ENCODE measurements at regions not wholly inside any gene's neighbourhood (a gene's known extent, or its start where the extent isn't known, plus 50 kb on each side); places are given as distances from the start of the nearest gene placed in this dataset.
"Not testable (repeated sequence)": the region's sequence is repeated elsewhere in the genome, so short reads cannot be mapped to it uniquely, and the experiment has no call there.

DNA sequence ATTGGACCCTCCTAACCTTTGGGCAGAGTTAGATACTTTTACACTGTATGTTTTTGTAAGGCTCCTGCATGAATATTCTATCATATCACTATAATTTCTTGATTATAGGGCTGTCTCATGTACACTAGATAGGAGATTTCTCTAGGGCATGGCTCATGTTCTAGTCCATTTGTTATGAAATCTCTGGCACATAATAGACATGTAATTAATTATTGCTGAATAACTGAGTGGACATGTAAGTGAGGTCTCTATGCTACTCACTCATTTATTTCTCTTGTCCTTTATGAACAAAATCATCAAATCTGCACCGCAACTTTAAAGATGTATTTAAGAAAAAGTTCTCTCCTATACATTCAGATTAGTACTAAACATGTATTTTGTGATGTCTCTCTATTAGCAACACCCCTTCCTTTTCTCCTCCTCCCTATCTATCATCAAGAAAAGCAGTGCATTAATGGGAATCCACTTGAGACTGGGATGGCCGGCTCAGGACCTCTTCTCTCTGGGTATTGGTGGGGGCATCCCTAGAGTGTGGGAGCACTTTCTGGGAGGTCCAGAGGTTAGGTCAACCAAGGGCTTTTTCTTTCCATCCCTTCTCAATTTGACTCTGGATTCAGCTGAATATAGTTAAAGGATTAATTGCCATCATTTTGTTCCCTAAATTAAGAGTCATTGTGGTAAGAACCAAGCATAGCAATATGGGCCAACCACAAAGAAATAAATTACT, 168.0 kb upstream of the HMGA2 start:
- DNase-seq (ENCODE audit: low spot score): no peak

DNA sequence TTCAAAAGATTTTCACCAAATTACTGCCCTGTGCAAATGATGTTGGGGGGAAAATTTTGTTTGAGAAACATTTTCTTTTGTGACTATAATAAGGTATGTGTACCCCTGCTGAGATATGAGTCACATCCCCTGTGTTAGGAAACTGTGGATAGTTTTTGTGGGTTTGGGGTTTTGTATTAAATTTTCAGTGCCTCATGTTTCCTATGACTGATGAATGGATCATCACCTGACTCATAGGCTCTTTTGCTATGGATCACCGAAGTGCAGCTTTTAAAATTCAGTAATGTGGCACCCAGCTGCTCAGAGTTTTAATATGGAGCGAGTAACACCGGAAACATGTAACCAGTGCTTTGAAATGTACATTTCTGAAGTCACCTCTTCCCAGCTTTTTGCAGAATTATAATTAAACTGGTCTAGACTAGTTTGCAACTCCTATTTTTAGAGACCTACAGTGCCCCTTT, 167.4 kb upstream of the HMGA2 start:
- peak; percentile 83 for DNase-seq (ENCODE audit: low spot score)

GRCh38 chr12:65657635-65658034, 166.6 kb upstream of the HMGA2 start:
- DNase-seq (ENCODE audit: low spot score): no peak

GRCh38 chr12:65658360-65658759, 165.9 kb upstream of the HMGA2 start:
- no peak for DNase-seq (ENCODE audit: low spot score)

DNA sequence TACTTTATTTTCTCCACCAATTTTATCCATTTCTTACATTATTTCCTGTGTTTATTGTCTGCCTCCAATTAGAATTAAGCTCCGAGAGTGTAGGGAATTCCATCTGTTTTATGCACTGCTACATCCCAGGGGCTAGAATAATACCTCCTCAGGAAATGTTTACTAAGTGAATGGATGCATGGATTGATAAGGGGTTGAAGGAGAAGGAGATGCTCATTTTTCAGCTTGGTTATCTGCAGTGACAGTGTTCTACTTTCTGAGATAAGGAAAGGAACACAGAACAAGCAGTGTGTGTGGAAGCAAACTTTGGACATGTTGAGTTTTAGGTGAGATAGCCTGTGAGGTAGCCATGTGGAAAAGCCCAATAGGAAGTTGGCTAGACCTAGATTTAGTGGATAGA, 164.6 kb upstream of the HMGA2 start:
- DNase-seq (ENCODE audit: low spot score): no peak

DNA sequence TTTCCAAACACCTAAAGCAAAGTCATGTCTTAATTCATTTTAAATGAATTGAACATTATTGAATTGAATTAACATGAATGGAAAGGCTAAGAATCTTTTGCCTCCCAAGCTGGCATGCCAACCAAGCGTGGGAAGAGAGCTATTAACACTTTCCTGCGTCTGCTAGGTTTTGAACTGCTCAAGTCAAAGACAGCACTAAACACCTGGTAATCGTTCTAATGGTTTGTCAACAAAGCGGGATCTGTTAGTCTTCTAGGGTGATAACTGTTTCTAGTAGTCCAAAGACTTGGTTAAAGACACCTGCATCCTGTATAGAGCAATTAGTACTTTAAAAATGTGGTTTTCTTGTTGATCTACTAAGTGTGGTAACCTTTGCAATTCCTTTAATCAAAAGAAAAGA, 164.2 kb upstream of the HMGA2 start:
- no peak for DNase-seq (ENCODE audit: low spot score)

- no peak for DNase-seq (ENCODE audit: low spot score)
Measured at GRCh38 chr12:65660836-65661235, 163.4 kb upstream of the HMGA2 start.

DNA sequence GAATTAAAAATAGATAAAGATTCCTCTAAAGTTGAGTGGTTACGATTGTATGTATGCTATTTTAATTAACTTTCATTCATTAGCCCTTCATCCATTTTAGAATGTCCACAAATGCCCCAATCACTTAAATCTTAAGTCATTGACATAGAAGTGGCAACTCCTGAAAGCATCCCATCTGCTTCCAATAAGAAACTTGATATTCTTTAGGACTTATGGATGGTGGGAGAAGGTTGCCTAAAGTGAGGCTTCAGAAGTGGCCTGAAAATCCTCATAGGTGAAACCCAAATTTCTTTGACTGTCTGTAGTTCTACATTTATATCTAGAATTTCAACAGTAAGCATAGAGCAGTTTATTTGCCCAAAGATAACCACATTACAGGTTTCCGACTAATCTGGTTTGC, 161.7 kb upstream of the HMGA2 start:
- DNase-seq (ENCODE audit: low spot score): no peak

- DNase-seq (ENCODE audit: low spot score): no peak
Measured at GRCh38 chr12:65663097-65663496, 161.2 kb upstream of the HMGA2 start.

DNA sequence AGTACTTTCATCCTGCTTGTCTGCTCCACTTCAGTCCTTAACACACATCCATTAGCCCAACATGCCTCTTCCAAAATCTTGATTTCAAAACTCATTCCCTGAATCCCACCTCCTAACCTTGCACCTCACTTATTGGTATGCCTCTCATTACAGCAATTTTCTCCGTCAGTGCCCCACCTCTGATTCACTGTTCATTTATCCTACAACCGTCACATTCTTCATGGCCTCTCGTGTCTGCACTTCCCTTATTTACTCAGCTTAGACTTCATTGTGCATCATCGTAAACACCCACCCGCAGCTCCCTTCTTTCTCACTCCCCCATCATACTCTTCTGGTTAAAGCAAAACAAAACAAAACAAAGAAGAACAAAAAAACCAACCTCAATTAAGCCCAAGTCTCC, 160.6 kb upstream of the HMGA2 start:
- DNase-seq (ENCODE audit: low spot score): no peak

DNA sequence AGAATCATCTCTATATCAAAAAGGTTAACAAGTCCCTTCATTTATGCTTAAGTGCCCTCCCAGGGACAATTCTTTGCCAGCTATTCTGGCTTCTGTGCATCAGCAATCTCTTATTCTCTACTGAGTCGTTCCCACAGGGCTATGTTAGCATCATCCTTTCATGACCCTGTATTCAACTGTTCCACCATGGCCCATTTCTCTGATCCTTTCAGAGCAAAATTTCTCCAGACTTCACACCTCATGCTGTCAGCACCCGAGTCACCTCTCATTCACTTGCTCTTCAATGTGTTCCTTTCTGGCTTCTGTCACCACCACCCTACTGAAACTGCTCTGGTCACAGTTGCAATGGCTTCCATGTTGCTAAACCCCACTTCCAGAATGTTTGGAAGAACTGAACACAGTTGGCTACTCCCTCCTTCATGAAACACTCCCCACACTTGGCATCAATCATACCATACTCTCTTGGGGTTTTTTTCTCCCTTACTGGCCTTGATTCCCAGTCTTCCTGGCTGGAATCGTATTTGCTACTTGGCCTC, 159.5 kb upstream of the HMGA2 start:
- DNase-seq (ENCODE audit: low spot score): no peak

DNA sequence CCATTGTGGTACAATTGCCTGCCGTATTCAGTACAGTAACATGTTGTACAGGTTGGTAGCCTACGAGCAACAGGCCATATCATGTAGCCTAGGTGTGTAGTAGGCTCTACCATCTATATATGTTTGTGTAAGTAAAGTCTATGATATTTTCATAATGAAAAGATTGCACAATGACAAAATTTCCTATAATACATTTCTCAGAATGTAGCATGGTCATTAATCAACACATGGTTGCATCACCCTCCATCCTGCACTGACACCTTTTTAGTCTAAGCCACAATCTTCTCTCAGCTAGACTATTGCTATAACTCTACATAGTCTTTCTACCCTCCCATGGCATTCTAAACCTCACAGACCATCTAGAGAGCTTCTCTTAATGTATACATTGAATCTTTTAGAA, 158.5 kb upstream of the HMGA2 start:
- no peak for DNase-seq (ENCODE audit: low spot score)

- peak; percentile 14 for DNase-seq (ENCODE audit: low spot score)
Measured at GRCh38 chr12:65666876-65667275, 157.4 kb upstream of the HMGA2 start.

DNA sequence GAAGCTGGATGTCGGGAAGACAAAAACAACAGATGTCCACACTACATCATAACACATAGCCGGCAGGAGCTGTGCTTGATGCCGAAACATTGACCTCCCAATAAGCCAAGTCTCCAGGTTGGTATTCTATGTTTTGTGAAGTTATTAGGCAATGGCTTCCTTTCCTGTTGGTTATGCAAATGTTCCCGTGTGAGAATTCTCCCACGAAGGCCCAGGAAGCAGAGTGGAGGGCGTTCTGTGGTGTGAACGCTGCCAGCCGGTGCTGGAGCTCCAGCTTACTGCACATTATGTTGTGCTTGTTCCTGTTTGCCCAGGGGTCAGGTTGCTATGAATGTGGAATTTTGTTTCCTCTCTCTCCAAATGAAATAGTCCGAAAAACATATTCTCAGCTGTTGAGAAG, 156.4 kb upstream of the HMGA2 start:
- DNase-seq (ENCODE audit: low spot score): no peak

DNA sequence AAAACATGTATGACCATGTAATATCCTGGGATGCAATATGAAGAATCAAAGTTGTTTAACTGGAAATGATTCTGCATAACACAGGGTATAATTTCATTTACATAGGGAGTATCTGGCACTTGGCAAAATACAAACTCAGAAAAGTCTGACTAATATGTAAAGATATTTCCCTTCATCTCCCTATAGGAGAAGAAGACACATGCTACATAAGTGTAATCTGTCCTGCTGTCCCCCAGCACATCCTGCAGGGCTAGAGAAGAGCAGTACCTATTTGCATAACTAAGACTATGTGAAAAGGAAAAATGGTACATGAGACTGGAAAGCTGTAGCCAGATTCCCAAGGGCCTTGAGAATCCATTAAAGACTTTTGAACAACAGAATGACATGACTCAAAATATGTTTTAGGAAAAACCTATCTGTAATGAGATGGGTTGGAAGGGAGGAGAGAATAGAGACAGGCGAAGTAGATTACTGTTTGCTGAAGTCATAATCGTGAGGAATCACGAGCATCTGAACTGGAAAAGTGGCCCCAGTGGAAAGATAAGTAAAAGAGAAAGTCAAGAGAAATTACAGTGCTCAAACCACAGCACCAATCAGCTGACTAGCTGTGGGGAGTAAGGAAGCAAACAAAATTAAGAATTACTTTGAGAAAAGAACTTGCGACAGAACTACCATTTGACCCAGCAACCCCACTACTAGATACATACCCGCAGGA, 155.1 kb upstream of the HMGA2 start:
- no peak for DNase-seq (ENCODE audit: low spot score)

- DNase-seq (ENCODE audit: low spot score): peak; percentile 18
Measured at GRCh38 chr12:65670775-65671174, 153.5 kb upstream of the HMGA2 start.

DNA sequence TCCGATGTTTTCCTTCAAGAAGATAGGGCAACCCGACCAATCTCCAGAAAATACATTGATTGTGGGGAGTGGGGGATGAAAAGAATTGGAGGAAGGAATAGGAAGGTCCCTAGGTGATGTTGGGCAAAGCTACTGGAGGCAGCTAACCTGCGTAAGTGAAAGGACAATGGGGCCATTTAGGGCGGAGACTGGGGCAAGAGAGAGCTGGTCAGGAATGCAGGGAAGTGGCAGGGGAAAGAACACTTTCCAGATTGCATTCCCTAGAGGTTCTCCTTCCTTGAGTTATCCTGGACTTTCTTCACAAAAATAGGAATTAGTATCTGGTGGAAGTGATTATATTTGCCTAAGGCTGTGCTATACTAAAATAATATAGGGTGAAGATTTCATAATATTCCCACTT, 151.8 kb upstream of the HMGA2 start:
- no peak for DNase-seq (ENCODE audit: low spot score)

DNA sequence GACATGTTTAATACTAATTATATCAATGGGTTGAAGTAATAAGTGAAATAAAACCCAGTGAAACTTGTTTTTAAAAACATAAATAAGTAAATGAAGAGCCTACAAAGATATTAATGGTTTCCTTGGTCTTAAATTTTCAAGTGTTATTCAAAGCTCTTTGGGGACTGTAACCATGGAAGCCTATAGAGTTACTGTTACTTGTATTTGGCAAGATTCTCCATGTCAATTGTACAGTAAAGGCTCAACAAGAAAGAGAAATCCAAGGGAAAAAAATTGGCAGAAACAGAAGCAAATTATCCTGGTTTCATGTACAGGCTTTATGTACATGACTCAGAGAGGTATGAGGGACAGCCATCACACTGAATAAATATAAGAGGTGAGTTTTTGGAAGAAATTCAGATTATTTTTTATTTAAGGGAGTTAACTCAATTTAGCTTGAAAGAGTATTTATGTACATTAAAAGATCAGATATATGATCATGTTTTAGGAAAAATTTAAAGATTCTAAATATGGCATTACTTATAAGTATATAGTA, 151.1 kb upstream of the HMGA2 start:
- DNase-seq (ENCODE audit: low spot score): no peak

DNA sequence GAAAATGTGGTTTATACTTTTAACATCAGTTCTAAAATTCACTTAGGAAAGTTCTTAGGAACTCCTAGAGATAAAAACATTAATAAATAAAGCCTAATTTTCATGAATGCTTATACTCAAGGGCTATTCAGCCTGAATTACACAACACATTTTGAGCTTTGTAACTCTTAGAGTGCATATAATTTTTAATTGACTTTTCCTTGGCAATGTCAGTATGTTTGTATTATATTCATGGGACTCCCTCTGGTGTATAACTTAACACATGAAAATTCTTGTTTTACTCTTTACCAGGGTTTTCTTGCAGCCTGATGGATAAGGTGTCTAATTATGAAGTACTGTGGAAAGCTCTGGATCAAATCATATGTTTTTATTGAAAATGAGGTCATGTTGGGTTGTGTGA, 150.6 kb upstream of the HMGA2 start:
- peak; percentile 16 for DNase-seq (ENCODE audit: low spot score)

- no peak for DNase-seq (ENCODE audit: low spot score)
Measured at GRCh38 chr12:65675141-65675621, 149.1 kb upstream of the HMGA2 start.

DNA sequence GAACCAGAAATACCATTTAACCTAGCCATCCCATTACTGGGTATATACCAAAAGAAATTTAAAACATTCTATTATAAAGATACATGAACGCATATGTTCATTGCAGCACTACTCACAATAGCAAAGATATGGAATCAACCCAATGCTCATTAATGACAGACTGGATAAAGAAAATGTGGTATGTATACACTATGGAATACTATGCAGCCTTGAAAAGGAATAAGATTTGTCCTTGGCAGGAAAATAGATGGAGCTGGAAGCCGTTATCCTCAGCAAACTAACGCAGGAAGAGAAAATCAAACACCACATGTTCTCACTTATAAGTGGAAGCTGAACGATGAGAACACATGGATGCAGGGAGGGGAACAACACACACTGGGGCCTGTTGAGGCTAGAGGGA, 146.1 kb upstream of the HMGA2 start:
- not testable (repeated sequence) for DNase-seq (ENCODE audit: low spot score)

GRCh38 chr12:65681226-65681625, 143.1 kb upstream of the HMGA2 start:
- DNase-seq (ENCODE audit: low spot score): no peak

- DNase-seq (ENCODE audit: low spot score): no peak
Measured at GRCh38 chr12:65682112-65682511, 142.2 kb upstream of the HMGA2 start.

Data from AG20443 (cell line).